ENCODE measurements at regions not wholly inside any gene's neighbourhood (a gene's known extent, or its start where the extent isn't known, plus 50 kb on each side); places are given as distances from the start of the nearest gene placed in this dataset.
"Not testable (repeated sequence)": the region's sequence is repeated elsewhere in the genome, so short reads cannot be mapped to it uniquely, and the experiment has no call there.

DNA sequence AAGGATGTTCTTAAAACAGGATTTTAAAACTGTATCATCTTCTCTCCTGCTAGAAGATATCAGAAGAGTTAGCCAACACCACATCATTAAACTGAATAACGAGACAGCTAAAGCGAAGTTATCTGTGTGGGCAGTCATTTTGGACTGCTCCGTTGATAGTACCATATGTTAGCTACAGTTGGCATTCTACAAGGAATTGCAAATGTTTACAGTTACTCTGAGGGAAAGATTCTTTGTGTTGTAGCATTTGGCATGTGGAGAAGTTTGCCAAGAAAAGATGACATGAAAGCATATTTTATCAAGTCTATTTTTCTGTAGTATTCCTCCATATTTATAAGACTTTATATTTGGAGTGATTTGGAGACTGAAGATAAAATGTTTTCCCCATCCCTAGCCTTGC lies 464.4 kb upstream of the POM121L12 start:
- DNase-seq (ENCODE audit: low read depth) = no peak
- no peak overlapping the region for H3K4me3 ChIP-seq (ENCODE audit: low read depth, low read length)
- TF ChIP-seq, protein P1, sequence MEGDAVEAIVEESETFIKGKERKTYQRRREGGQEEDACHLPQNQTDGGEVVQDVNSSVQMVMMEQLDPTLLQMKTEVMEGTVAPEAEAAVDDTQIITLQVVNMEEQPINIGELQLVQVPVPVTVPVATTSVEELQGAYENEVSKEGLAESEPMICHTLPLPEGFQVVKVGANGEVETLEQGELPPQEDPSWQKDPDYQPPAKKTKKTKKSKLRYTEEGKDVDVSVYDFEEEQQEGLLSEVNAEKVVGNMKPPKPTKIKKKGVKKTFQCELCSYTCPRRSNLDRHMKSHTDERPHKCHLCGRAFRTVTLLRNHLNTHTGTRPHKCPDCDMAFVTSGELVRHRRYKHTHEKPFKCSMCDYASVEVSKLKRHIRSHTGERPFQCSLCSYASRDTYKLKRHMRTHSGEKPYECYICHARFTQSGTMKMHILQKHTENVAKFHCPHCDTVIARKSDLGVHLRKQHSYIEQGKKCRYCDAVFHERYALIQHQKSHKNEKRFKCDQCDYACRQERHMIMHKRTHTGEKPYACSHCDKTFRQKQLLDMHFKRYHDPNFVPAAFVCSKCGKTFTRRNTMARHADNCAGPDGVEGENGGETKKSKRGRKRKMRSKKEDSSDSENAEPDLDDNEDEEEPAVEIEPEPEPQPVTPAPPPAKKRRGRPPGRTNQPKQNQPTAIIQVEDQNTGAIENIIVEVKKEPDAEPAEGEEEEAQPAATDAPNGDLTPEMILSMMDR (IDR thresholded peaks at IDR 0.05; ENCODE audit: insufficient read depth, low read length) = no peak

DNA sequence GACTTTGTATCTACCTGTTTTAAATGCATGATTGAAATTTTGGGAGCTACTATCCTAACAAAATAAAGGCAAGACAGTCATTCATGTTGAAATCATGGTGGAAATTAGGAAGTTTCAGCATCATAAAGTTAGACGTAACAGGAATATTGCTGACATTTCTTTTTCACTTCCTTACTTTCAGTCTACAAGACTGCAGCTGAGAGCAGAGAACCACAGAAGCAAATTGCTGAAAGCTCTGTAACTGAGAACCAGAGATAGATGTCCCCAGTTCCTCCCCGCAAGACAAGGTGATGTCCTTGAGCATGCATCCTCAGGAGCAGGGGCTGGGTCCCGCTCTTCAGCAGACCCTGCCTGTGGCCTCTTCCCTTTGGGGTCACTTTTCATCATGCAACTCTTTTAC lies 466.3 kb upstream of the POM121L12 start:
- TF ChIP-seq, protein P1 (IDR thresholded peaks at IDR 0.05; ENCODE audit: insufficient read depth, low read length) = no peak
- DNase-seq (ENCODE audit: low read depth) = no peak
- H3K4me3 ChIP-seq (ENCODE audit: low read depth, low read length) = no peak overlapping the region

DNA sequence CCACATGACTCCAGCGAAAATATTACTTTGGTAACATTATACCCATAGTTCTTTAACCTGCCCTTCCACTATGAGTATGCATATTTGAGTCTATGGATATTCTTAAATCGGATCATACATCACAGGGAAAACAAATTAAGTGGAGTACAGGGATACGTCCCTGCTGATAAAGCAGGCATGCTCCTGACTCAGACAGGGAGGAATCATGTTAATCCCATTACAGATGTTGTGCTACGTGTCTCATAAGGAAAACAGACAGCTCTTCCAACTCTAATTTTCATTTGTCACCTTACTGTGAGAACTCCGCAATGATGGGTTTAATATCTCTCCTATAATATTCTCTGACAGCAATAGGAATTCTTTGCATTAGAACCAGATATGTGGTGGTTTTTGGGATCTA lies 469.5 kb upstream of the POM121L12 start:
- TF ChIP-seq, protein P1 (IDR thresholded peaks at IDR 0.05; ENCODE audit: insufficient read depth, low read length) = no peak
- no peak for DNase-seq (ENCODE audit: low read depth)
- H3K4me3 ChIP-seq (ENCODE audit: low read depth, low read length) = no peak overlapping the region

DNA sequence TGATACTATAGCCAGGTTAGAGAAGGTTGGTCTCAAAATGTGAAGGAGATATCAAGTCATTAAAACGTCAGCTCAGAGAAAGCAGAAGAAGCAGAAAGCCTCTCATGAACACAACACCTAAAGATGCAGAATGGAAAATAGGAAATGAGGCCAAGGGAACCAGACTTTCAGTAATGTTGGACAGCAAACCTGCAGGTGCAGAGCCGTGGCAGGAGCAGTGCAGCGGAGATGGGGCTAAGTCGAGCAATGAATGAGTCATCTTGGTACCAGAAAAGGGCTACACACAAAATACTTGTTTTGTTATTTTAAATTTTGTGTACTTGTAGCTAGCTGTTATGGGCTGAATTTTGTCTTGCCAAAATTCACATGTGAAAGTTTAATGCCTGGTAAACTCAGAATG lies 479.6 kb upstream of the POM121L12 start:
- no peak for DNase-seq (ENCODE audit: low read depth)
- TF ChIP-seq, protein P1 (IDR thresholded peaks at IDR 0.05; ENCODE audit: insufficient read depth, low read length) = no peak
- no peak overlapping the region for H3K4me3 ChIP-seq (ENCODE audit: low read depth, low read length)

DNA sequence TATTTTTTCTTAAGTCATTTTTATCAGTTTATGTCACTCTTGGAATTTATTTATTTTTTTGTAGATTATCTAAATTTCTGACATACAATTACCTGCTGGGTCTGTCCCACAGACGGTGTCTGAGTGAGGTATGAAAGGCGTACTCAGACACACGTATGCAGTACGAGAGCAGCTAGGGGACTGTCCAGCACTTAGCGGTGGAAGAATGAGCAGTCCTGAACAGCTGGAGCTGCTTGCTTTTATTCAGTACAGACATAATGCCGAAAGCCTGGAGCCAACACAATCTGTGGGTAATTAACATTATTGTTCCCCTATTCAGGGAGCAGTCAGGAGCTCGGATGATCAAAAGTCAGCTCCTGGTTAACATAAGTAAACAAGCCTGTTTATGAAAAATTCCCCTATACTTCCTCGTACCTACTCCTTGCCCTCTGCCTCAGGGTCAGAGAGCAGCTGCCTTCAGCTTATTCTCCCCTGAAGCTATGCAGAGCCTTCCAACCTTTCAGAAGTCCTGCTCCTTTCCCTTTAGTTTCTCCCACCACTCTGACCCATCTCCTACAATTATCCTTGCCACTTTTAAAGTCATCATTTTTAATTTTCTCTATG lies 488.0 kb upstream of the POM121L12 start:
- H3K4me3 ChIP-seq (ENCODE audit: low read depth, low read length) = no peak overlapping the region
- no peak for DNase-seq (ENCODE audit: low read depth)
- TF ChIP-seq, protein P1 (IDR thresholded peaks at IDR 0.05; ENCODE audit: insufficient read depth, low read length) = no peak

DNA sequence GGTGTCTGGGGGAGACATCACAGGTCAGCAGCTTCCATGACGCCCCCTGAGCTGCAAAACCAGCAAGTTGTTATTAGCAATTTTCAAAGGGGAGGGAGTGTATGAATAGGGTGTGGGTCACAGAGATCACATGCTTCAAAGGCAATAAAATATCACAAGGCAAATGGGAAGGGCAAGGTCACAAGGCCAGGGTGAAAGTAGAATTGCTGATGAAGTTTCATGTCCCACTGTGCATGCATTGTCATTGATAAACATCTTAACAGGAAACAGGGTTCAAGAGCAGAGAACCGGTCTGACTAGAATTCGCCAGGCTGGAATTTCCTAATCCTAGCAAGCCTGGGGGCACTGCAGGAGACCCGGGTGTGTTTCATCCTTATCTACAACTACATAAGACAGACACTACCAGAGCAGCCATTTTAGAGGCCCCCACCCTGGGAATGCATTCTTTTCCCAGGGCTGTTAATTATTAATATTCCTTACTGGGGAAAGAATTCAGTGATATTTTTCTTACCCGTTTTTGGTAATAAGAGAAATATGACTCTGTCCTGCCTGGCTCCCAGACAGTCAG lies 494.2 kb upstream of the POM121L12 start:
- not testable (repeated sequence) for H3K4me3 ChIP-seq (ENCODE audit: low read depth, low read length); DNase-seq (ENCODE audit: low read depth)

DNA sequence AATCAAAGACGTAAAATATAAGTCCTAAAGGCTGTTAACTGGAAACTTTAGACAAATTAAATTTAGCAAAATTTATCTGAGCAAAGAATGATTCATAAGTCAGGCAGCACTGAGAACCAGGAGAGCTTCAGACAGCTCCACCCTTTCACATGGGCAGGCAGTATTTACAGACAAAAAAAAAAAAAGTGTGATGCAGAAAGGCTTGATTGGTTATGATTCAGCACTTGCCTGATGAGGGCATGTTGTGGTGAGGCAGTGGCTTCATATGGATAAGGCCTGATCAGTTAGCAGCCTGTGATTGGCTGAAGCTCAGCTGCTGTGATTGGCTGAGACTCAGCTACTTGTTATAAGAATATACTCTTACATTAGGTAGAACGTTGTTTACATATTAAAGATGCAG lies 495.4 kb upstream of the POM121L12 start:
- no peak for DNase-seq (ENCODE audit: low read depth)
- TF ChIP-seq, protein P1 (IDR thresholded peaks at IDR 0.05; ENCODE audit: insufficient read depth, low read length) = no peak
- no peak overlapping the region for H3K4me3 ChIP-seq (ENCODE audit: low read depth, low read length)

Data from fibroblast of the aortic adventitia (primary cell).